ENCODE measurements at regions not wholly inside any gene's neighbourhood (a gene's known extent, or its start where the extent isn't known, plus 50 kb on each side); places are given as distances from the start of the nearest gene placed in this dataset.

DNA sequence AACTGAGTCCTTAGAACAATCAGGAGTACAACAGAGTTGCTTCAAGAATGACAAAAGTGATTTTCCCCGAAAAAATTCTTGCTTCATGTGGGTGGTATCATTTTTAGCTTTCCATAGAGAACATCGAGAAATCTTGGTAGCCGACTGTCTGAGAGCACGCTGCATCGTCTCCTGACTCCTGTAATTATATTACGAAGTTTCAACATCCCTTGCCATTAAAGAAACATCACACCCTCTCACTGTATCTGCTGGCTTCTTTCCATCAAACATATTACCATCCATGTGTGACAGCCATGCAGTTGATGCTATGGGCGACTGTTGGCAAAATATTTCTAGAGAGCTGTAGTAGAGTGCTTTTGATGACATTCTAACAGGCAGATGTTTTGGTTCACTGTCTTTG is 311.2 kb downstream of the CMPK2 start:
- no peak overlapping the region for H3K4me3 Mint-ChIP-seq
- H3K9me3 Mint-ChIP-seq, result peaks cover under 1% of the 10 kb centered on the region
- H3K4me1 Mint-ChIP-seq, result no peaks in the 10 kb centered on the region
- DNase-seq (ENCODE audit: low spot score in 2 of 2), result no peak
- H3K27me3 Mint-ChIP-seq, result peaks cover 2% of the 10 kb centered on the region
- H3K36me3 Mint-ChIP-seq, result no peaks in the 10 kb centered on the region
- no peak overlapping the region for H3K27ac Mint-ChIP-seq
- ATAC-seq (ENCODE audit: low read depth), result no peak

- no peak for DNase-seq (ENCODE audit: low spot score in 2 of 2)
- Mint-ChIP-seq H3K27me3 (peaks cover 2% of the 10 kb centered on the region), H3K4me3 (no peak overlapping the region), H3K9me3 (no peaks in the 10 kb centered on the region), H3K36me3 (no peaks in the 10 kb centered on the region), H3K4me1 (no peaks in the 10 kb centered on the region), H3K27ac (no peak overlapping the region)
- ATAC-seq (ENCODE audit: low read depth), result no peak
These were observed 309.0 kb downstream of the CMPK2 start for GRCh38 chr2:6556755-6557154.

DNA sequence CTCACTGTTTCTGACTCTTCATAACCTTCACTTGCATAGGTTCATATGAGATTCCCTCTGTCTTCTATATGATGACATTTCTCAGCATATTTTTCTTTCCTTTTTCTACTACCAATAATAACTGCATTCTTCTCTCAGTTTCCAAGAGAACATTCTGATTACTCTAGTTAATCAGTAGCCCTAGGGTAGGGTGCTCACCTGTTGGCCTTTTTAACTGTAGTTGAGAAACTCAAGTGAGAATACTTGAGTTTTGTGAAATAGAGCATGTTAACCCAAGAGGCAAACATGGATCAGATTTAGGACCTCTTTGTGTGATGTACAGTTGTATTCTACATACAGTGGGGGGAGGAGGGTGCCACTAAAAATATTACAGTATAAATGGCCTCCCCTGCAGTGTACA is 308.0 kb downstream of the CMPK2 start:
- no peaks in the 10 kb centered on the region for H3K4me1 Mint-ChIP-seq
- peaks cover 2% of the 10 kb centered on the region for H3K27me3 Mint-ChIP-seq
- no peak overlapping the region for H3K4me3 Mint-ChIP-seq
- DNase-seq (ENCODE audit: low spot score in 2 of 2) (no peak), ATAC-seq (ENCODE audit: low read depth) (no peak)
- no peaks in the 10 kb centered on the region for H3K9me3 Mint-ChIP-seq
- H3K27ac Mint-ChIP-seq, result no peak overlapping the region
- no peaks in the 10 kb centered on the region for H3K36me3 Mint-ChIP-seq

DNA sequence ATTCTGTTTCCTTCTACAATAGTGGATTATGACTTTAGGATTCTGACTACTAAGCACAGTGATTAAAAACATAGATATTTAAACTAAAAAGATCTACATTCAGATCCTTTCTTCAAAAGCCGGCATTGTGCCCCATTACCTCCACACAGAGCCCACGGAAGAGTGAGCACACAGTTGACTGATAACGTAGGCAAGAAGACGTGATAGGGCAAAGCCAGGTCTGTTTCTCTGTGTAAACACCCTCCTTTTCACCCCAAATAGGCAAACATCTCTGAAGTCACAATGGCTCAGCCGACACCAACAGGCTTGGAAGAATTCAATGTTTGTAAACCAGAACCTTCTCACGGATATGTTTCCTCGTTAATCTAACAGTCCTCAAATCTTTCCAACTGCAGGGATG is 302.9 kb downstream of the CMPK2 start:
- Mint-ChIP-seq H3K27me3 (peaks cover 2% of the 10 kb centered on the region), H3K27ac (no peak overlapping the region), H3K36me3 (no peaks in the 10 kb centered on the region), H3K4me3 (no peak overlapping the region), H3K4me1 (no peaks in the 10 kb centered on the region), H3K9me3 (no peaks in the 10 kb centered on the region)
- DNase-seq (ENCODE audit: low spot score in 2 of 2) (no peak), ATAC-seq (ENCODE audit: low read depth) (no peak)

GRCh38 chr2:6564326-6564725 is 301.4 kb downstream of the CMPK2 start:
- no peaks in the 10 kb centered on the region for H3K4me1 Mint-ChIP-seq
- H3K27ac Mint-ChIP-seq, result no peak overlapping the region
- no peak for DNase-seq (ENCODE audit: low spot score in 2 of 2)
- H3K9me3 Mint-ChIP-seq, result no peaks in the 10 kb centered on the region
- no peaks in the 10 kb centered on the region for H3K36me3 Mint-ChIP-seq
- H3K4me3 Mint-ChIP-seq, result no peak overlapping the region
- H3K27me3 Mint-ChIP-seq, result peaks cover 4% of the 10 kb centered on the region
- ATAC-seq (ENCODE audit: low read depth), result no peak

GRCh38 chr2:6574121-6574520 is 291.6 kb downstream of the CMPK2 start:
- DNase-seq (ENCODE audit: low spot score in 2 of 2) (no peak), ATAC-seq (ENCODE audit: low read depth) (no peak)
- Mint-ChIP-seq H3K4me1 (no peaks in the 10 kb centered on the region), H3K27me3 (peaks cover 2% of the 10 kb centered on the region), H3K9me3 (peaks cover 5% of the 10 kb centered on the region), H3K36me3 (no peaks in the 10 kb centered on the region), H3K4me3 (no peak overlapping the region), H3K27ac (no peak overlapping the region)

DNA sequence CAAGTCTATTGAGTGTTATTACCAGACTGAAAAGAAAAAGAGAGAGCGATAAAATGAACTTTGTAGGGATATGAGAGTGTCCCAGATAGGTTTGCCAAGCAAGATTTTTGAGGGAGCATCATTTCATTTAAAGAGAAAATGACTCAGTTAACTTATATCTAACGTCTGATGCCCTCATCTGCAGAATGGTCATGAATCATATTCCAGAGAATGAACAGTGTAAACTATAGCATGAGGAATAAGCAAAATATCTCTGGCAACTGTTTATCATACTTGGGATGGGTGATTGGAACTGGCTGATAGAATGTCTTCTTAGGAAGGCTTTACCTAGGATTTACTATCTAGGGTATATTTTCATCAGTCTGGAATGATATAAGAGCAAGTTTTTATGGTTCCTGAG is 289.4 kb downstream of the CMPK2 start:
- Mint-ChIP-seq H3K36me3 (no peaks in the 10 kb centered on the region), H3K4me1 (no peaks in the 10 kb centered on the region), H3K27me3 (peaks cover 2% of the 10 kb centered on the region), H3K9me3 (peaks cover 2% of the 10 kb centered on the region), H3K4me3 (no peak overlapping the region), H3K27ac (no peak overlapping the region)
- no peak for ATAC-seq (ENCODE audit: low read depth)
- DNase-seq (ENCODE audit: low spot score in 2 of 2), result no peak

- H3K36me3 Mint-ChIP-seq, result no peaks in the 10 kb centered on the region
- H3K9me3 Mint-ChIP-seq, result peaks cover 2% of the 10 kb centered on the region
- ATAC-seq (ENCODE audit: low read depth) (no peak), DNase-seq (ENCODE audit: low spot score in 2 of 2) (no peak)
- no peak overlapping the region for H3K4me3 Mint-ChIP-seq
- H3K4me1 Mint-ChIP-seq, result no peaks in the 10 kb centered on the region
- no peak overlapping the region for H3K27ac Mint-ChIP-seq
- H3K27me3 Mint-ChIP-seq, result peaks cover under 1% of the 10 kb centered on the region
These were observed 287.7 kb downstream of the CMPK2 start for GRCh38 chr2:6577960-6578359.

DNA sequence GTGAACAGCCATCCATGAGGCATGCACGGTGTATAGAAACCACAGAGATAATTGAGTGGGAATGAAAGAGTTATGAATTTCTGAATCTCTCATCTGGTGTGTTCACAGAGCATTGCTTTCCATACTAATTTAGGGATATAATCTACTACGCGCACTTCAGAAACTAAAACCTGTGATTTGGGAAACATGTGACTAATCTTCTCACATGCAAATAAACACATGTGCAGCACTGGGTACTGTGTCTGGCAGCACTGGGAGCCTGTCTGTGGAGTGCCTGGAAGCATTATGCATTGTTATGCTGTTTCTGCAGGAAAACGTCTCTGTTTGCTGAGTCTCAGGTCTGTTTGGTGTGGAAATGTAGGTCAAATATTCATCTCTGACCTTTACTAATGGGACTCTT is 287.3 kb downstream of the CMPK2 start:
- no peaks in the 10 kb centered on the region for H3K4me1 Mint-ChIP-seq
- ATAC-seq (ENCODE audit: low read depth), result no peak
- H3K36me3 Mint-ChIP-seq, result no peaks in the 10 kb centered on the region
- peaks cover 4% of the 10 kb centered on the region for H3K27me3 Mint-ChIP-seq
- H3K27ac Mint-ChIP-seq, result no peak overlapping the region
- DNase-seq (ENCODE audit: low spot score in 2 of 2), result no peak
- H3K4me3 Mint-ChIP-seq, result no peak overlapping the region
- H3K9me3 Mint-ChIP-seq, result peaks cover 2% of the 10 kb centered on the region

DNA sequence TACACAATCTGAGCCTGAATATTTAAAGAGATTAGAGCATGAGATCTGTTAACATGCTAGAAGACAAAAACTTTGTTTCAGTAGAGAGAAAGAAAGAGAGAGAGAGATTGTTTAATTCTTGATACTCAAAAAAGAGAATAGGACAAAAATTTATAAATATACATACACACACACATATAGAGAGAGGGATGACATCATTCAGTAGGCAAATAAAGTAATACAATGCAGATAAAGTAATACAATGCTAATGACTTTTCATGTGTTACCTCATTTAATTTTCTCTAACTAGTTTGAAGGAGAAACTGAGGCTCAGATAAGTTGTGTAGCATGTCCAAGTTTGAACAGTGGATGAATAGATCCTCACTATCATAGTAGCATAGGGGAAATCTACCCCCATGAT is 286.4 kb downstream of the CMPK2 start:
- Mint-ChIP-seq H3K4me3 (no peak overlapping the region), H3K36me3 (no peaks in the 10 kb centered on the region), H3K27me3 (peaks cover 4% of the 10 kb centered on the region), H3K4me1 (no peaks in the 10 kb centered on the region), H3K9me3 (peaks cover 2% of the 10 kb centered on the region), H3K27ac (no peak overlapping the region)
- DNase-seq (ENCODE audit: low spot score in 2 of 2) (no peak), ATAC-seq (ENCODE audit: low read depth) (no peak)

DNA sequence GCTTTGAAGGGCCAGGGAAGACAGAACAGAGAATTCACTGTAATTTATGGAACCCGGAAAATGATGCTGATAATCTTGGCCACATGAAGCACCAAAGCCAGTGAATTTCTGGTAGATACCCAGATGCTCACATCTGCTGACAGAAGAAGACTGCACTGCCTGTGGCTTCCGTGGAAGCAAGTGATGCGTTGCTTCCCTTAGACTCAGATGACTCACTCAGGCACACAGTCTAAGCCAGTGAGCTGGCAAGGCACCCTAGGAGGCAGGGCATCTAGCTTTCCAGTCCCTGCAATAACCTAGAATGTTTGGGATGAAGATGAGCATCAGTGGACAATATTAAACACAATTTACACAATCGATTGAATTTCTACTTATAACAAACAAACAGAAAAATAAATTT is 284.7 kb downstream of the CMPK2 start:
- Mint-ChIP-seq H3K4me1 (no peaks in the 10 kb centered on the region), H3K9me3 (peaks cover 2% of the 10 kb centered on the region)
- ATAC-seq (ENCODE audit: low read depth), result no peak

GRCh38 chr2:6589150-6589549 is 276.6 kb downstream of the CMPK2 start:
- H3K36me3 Mint-ChIP-seq, result no peaks in the 10 kb centered on the region
- DNase-seq (ENCODE audit: low spot score in 2 of 2) (no peak), ATAC-seq (ENCODE audit: low read depth) (no peak)
- no peak overlapping the region for H3K27ac Mint-ChIP-seq
- no peaks in the 10 kb centered on the region for H3K4me1 Mint-ChIP-seq
- H3K27me3 Mint-ChIP-seq, result peaks cover 2% of the 10 kb centered on the region
- no peak overlapping the region for H3K4me3 Mint-ChIP-seq
- peaks cover 4% of the 10 kb centered on the region for H3K9me3 Mint-ChIP-seq

More for the DNA sequence above, 284.7 kb downstream of the CMPK2 start:
- no peak overlapping the region for H3K4me3 Mint-ChIP-seq
- no peaks in the 10 kb centered on the region for H3K36me3 Mint-ChIP-seq
- peaks cover 4% of the 10 kb centered on the region for H3K27me3 Mint-ChIP-seq
- H3K27ac Mint-ChIP-seq, result no peak overlapping the region
- no peak for DNase-seq (ENCODE audit: low spot score in 2 of 2)

DNA sequence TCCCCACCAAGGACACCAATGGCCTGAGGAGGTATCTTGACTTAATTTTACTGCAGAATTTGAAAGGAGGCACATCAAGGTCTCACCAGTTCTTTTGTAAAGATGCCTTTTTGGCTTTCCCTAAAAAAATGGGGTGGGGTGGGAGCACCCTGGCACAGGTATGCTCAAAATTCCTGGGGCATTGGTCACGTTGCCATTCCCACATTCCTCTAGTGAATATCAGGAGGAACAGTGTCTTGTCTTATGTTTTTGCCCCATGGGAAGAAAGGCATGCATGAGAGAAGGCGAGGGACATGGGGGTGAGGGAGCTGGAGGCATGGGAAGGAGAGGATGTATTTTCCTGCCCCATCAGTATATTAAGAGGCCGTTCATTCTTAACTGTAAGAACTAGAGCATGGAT is 275.3 kb downstream of the CMPK2 start:
- Mint-ChIP-seq H3K27ac (no peak overlapping the region), H3K36me3 (no peaks in the 10 kb centered on the region), H3K4me1 (no peaks in the 10 kb centered on the region), H3K4me3 (no peak overlapping the region), H3K9me3 (peaks cover 4% of the 10 kb centered on the region), H3K27me3 (peaks cover 2% of the 10 kb centered on the region)
- DNase-seq (ENCODE audit: low spot score in 2 of 2) (no peak), ATAC-seq (ENCODE audit: low read depth) (no peak)

GRCh38 chr2:6602471-6602870 is 263.2 kb downstream of the CMPK2 start:
- H3K4me3 Mint-ChIP-seq, result no peak overlapping the region
- no peak overlapping the region for H3K27ac Mint-ChIP-seq
- H3K4me1 Mint-ChIP-seq, result no peaks in the 10 kb centered on the region
- no peaks in the 10 kb centered on the region for H3K27me3 Mint-ChIP-seq
- DNase-seq (ENCODE audit: low spot score in 2 of 2), result no peak
- peaks cover 2% of the 10 kb centered on the region for H3K9me3 Mint-ChIP-seq
- no peak for ATAC-seq (ENCODE audit: low read depth)
- H3K36me3 Mint-ChIP-seq, result no peaks in the 10 kb centered on the region

DNA sequence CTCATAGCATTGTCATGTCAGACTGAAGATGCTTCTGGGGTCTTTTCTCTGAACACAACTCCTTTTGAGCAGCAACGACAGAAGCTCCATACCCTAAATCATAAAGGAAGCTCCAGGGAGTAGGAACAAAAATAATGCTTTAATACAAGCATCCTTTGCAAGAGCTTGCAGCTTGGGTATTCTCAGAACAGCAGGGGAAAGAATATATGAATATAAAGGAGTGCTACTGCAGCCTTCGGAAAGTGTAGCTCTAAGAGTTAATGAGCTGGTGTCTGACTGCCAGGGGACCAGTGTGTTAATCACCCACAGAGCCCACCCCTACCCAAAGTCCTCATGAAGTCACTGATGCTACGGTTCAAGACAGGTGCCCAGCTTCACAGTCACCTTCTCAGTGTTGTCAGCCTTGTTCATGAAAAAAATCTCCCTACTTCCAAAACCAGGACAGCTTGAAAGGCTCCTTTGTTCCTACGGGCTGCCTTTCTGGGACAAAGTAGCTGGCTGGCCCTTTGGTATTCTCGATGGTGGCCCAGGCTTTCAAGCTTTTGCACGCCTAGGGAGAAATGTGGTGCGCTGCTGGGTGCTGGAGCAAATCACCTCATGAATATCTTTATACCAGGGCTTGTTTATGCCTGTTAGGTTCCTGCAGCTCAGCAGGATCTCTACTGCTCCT is 259.7 kb downstream of the CMPK2 start:
- Mint-ChIP-seq H3K4me3 (no peak overlapping the region), H3K27ac (no peak overlapping the region), H3K4me1 (no peaks in the 10 kb centered on the region), H3K9me3 (peaks cover 6% of the 10 kb centered on the region), H3K36me3 (peaks cover under 1% of the 10 kb centered on the region), H3K27me3 (no peaks in the 10 kb centered on the region)
- DNase-seq (ENCODE audit: low spot score in 2 of 2), result no peak
- no peak for ATAC-seq (ENCODE audit: low read depth)

Data from memory B cell (primary cell).